ENCODE measurements at regions not wholly inside any gene's neighbourhood (a gene's known extent, or its start where the extent isn't known, plus 50 kb on each side); places are given as distances from the start of the nearest gene placed in this dataset.

- dilution Hi-C loops (cut with MboI; ENCODE audit: extremely low pct_ligation_motif_present, low sequenced_read_pairs) = no loop called here
- no peaks in the 10 kb centered on the region for H4K20me1 ChIP-seq (replicated peaks; ENCODE audit: control insufficient read depth, extremely low read depth, insufficient read depth, low read length)
- no peak overlapping the region for H3K9ac ChIP-seq (replicated peaks; ENCODE audit: extremely low read depth, insufficient read depth, low read length)
Measured at GRCh38 chr1:34354367-34354766, 177.7 kb downstream of the C1orf94 start.

GRCh38 chr1:34356853-34357252, 180.1 kb downstream of the C1orf94 start:
- CTCF ChIA-PET = no interaction called here
- intact Hi-C loops (cut with micrococcal nuclease) (no loop called here), dilution Hi-C loops (cut with MboI; ENCODE audit: extremely low pct_ligation_motif_present, low sequenced_read_pairs) (no loop called here)
- no peaks in the 10 kb centered on the region for H3K36me3 ChIP-seq (ENCODE audit: control insufficient read depth in 2 of 2, extremely low read depth in 1 of 2, insufficient read depth in 2 of 2, low read length in 2 of 2)
- DNase-seq (ENCODE audit: low read depth, low spot score) (no peak), FAIRE-seq (no peak)
- no peaks in the 10 kb centered on the region for H3K79me2 ChIP-seq (ENCODE audit: control insufficient read depth, insufficient read depth, low read length)
- H3K4me3 ChIP-seq (replicated peaks in 1 of 3; ENCODE audit: insufficient read depth in 1 of 3, low read depth in 1 of 3, low read length in 3 of 3) = no peak overlapping the region
- no peak overlapping the region for H3K4me2 ChIP-seq (ENCODE audit: insufficient read depth, low read length)
- POLR2A ChIA-PET = no interaction called here
- H3K27me3 ChIP-seq (ENCODE audit: control insufficient read depth in 2 of 2, insufficient read depth in 2 of 2, low read length in 2 of 2) = no peaks in the 10 kb centered on the region
- no peaks in the 10 kb centered on the region for H4K20me1 ChIP-seq (replicated peaks; ENCODE audit: control insufficient read depth, extremely low read depth, insufficient read depth, low read length)
- no peak overlapping the region for H3K27ac ChIP-seq (ENCODE audit: insufficient read depth, low read depth, low read length)
- H3K4me1 ChIP-seq (ENCODE audit: control insufficient read depth, extremely low read depth, insufficient read depth, low read length) = no peaks in the 10 kb centered on the region
- H3K9ac ChIP-seq (replicated peaks; ENCODE audit: extremely low read depth, insufficient read depth, low read length) = no peak overlapping the region
- H3K9me3 ChIP-seq (replicated peaks; ENCODE audit: control insufficient read depth, insufficient read depth, low read length) = no peaks in the 10 kb centered on the region
- BruUV-seq (replicated peaks) = no TSS peak
- H2AFZ ChIP-seq (ENCODE audit: low read depth, low read length) = no peak overlapping the region
- no peaks in the 10 kb centered on the region for H3K9me1 ChIP-seq (replicated peaks; ENCODE audit: control insufficient read depth, extremely low read depth, insufficient read depth, low read length)
- TF ChIP-seq POLR2AphosphoS5 (IDR thresholded peaks at IDR 0.05; ENCODE audit: insufficient read depth, low read depth, low read length) (no peak), FOS (IDR thresholded peaks at IDR 0.05; ENCODE audit: borderline replicate concordance, insufficient read depth, low read length) (no peak), JUN (IDR thresholded peaks at IDR 0.05; ENCODE audit: borderline replicate concordance, insufficient read depth, insufficient read length, low read depth) (no peak), MAX (IDR thresholded peaks at IDR 0.05; ENCODE audit: insufficient read depth, insufficient read length) (no peak), GATA2 (IDR thresholded peaks at IDR 0.05; ENCODE audit: insufficient read depth, insufficient read length, low read depth, low read length) (no peak)

More at GRCh38 chr1:34354367-34354766, 177.7 kb downstream of the C1orf94 start:
- DNase-seq (ENCODE audit: low read depth, low spot score) = no peak
- intact Hi-C loops (cut with micrococcal nuclease) = no loop called here
- BruUV-seq (replicated peaks) = no TSS peak
- H3K4me1 ChIP-seq (ENCODE audit: control insufficient read depth, extremely low read depth, insufficient read depth, low read length) = no peaks in the 10 kb centered on the region
- no peak overlapping the region for H3K4me3 ChIP-seq (replicated peaks in 1 of 3; ENCODE audit: insufficient read depth in 1 of 3, low read depth in 1 of 3, low read length in 3 of 3)
- FAIRE-seq = no peak
- POLR2A ChIA-PET = no interaction called here
- H3K79me2 ChIP-seq (ENCODE audit: control insufficient read depth, insufficient read depth, low read length) = no peaks in the 10 kb centered on the region
- H3K27me3 ChIP-seq (ENCODE audit: control insufficient read depth in 2 of 2, insufficient read depth in 2 of 2, low read length in 2 of 2) = no peaks in the 10 kb centered on the region
- no peaks in the 10 kb centered on the region for H3K36me3 ChIP-seq (ENCODE audit: control insufficient read depth in 2 of 2, extremely low read depth in 1 of 2, insufficient read depth in 2 of 2, low read length in 2 of 2)
- H3K27ac ChIP-seq (ENCODE audit: insufficient read depth, low read depth, low read length) = no peak overlapping the region
- no peaks in the 10 kb centered on the region for H3K9me1 ChIP-seq (replicated peaks; ENCODE audit: control insufficient read depth, extremely low read depth, insufficient read depth, low read length)
- H2AFZ ChIP-seq (ENCODE audit: low read depth, low read length) = no peak overlapping the region
- no peak for TF ChIP-seq POLR2AphosphoS5 (IDR thresholded peaks at IDR 0.05; ENCODE audit: insufficient read depth, low read depth, low read length)
- no peak for TF ChIP-seq GATA2 (IDR thresholded peaks at IDR 0.05; ENCODE audit: insufficient read depth, insufficient read length, low read depth, low read length)
- TF ChIP-seq JUN (IDR thresholded peaks at IDR 0.05; ENCODE audit: borderline replicate concordance, insufficient read depth, insufficient read length, low read depth) = no peak
- H3K4me2 ChIP-seq (ENCODE audit: insufficient read depth, low read length) = no peak overlapping the region
- CTCF ChIA-PET = no interaction called here
- H3K9me3 ChIP-seq (replicated peaks; ENCODE audit: control insufficient read depth, insufficient read depth, low read length) = no peaks in the 10 kb centered on the region

Data from endothelial cell of umbilical vein (primary cell).